ENCODE measurements at regions not wholly inside any gene's neighbourhood (a gene's known extent, or its start where the extent isn't known, plus 50 kb on each side); places are given as distances from the start of the nearest gene placed in this dataset.

- TF ChIP-seq EGR1 (IDR thresholded peaks at IDR 0.05) (no peak), YY1 (IDR thresholded peaks at IDR 0.05; ENCODE audit: low read depth) (no peak), ZBTB7A (IDR thresholded peaks at IDR 0.05; ENCODE audit: low read depth) (no peak), TAF1 (IDR thresholded peaks at IDR 0.05; ENCODE audit: low read depth) (no peak), RAD21 (IDR thresholded peaks at IDR 0.05; ENCODE audit: low read depth) (no peak), TEAD4 (IDR thresholded peaks at IDR 0.05) (no peak)
These were observed 120.8 kb downstream of the CTTN start for GRCh38 chr11:70519117-70519516.
